ENCODE measurements at regions not wholly inside any gene's neighbourhood (a gene's known extent, or its start where the extent isn't known, plus 50 kb on each side); places are given as distances from the start of the nearest gene placed in this dataset.
"Not testable (repeated sequence)": the region's sequence is repeated elsewhere in the genome, so short reads cannot be mapped to it uniquely, and the experiment has no call there.

- TF ChIP-seq ZNF597 (CRISPR knock-in tag; IDR thresholded peaks at IDR 0.05), result no peak
These were observed 231.7 kb downstream of the AASDHPPT start (continued) for GRCh38 chr11:106309070-106309684.

DNA sequence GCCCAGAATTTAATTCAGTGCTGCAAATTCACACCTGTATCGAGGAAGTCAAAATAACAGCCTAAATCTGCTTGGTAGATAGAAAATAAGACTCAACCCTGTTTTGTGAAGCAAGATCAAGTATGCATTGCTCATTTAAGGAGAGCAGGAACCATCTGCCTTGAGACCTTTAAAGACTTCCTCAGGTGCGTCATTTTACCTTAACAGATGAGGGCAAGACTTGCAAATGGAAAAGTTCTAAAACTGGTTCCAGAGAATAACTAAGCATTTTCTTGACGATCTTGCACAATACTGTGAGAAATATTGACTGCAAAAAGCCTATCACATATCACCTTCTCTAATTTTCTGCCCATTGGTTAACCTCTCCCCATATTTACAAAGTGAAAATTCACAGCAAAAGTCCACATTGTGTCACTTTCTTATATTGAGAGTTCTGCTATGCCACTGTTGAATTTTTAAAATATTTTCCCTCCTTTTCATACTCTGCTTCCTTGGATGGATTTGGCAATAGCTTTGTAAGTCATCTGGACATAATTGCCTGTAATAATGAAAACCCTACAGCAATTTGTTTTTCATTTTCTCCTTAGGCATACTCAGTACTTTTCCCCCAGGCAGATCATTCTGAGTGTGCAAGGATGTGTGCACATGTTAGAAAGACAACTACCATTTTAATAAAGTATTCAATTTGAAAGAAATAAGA is 234.2 kb downstream of the AASDHPPT start:
- Histone ChIP-seq H3K4me2 (ENCODE audit: low read depth, low read length) (no peak overlapping the region), H2AFZ (ENCODE audit: low read length) (no peak overlapping the region), H3K4me1 (ENCODE audit: insufficient read depth, low read length) (no peaks in the 10 kb centered on the region), H3K36me3 (replicated peaks in 1 of 2; ENCODE audit: control insufficient read depth in 1 of 2, insufficient read depth in 2 of 2, low read length in 2 of 2) (no peaks in the 10 kb centered on the region), H3K4me3 (replicated peaks in 1 of 3; ENCODE audit: insufficient read depth in 1 of 3, low read depth in 2 of 3, low read length in 3 of 3) (no peak overlapping the region), H4K20me1 (ENCODE audit: insufficient read depth, low read length) (no peaks in the 10 kb centered on the region), H3K9ac (ENCODE audit: insufficient read depth, low read depth, low read length) (no peak overlapping the region), H3K79me2 (ENCODE audit: insufficient read depth, low read length) (no peaks in the 10 kb centered on the region), H3K9me3 (ENCODE audit: low read length) (peaks cover 15% of the 10 kb centered on the region), H3K27me3 (ENCODE audit: control insufficient read depth in 1 of 2, insufficient read depth in 2 of 2, low read length in 2 of 2) (no peaks in the 10 kb centered on the region), H3K27ac (ENCODE audit: extremely low read length, insufficient read depth, low read length) (no peak overlapping the region)
- TF ChIP-seq CEBPB (IDR thresholded peaks at IDR 0.05; ENCODE audit: borderline replicate concordance, low read depth, low read length) (0 out of 2 replicates have a peak, but pooled peaks have one; percentile 15), ZHX1 (CRISPR knock-in tag; IDR thresholded peaks at IDR 0.05; ENCODE audit: low read depth) (no peak)
- 24% methylated on average over 3 of the region's 3 CpGs for WGBS (ENCODE audit: low lambda C conversion rate)
- DNase-seq (ENCODE audit: low spot score) (no peak), FAIRE-seq (no peak), ATAC-seq (no peak)
- ChIA-PET POLR2A (no interaction called here), CTCF (ENCODE audit: low intra/inter-chr PET ratio, low total read pairs) (no interaction called here)
- in situ Hi-C loops (cut with HindIII; ENCODE audit: extremely low pct_ligation_motif_present, low pct_unique_long_range_greater_than_20kb), result no loop called here
- intact Hi-C loops (cut with micrococcal nuclease; ENCODE audit: unreplicated experiment), result no loop called here
- no TSS peak for BruUV-seq (replicated peaks)

- H2AFZ ChIP-seq (ENCODE audit: low read length); H3K27me3 ChIP-seq (ENCODE audit: control insufficient read depth in 1 of 2, insufficient read depth in 2 of 2, low read length in 2 of 2); POLR2A ChIA-PET; ATAC-seq; intact Hi-C loops (cut with micrococcal nuclease; ENCODE audit: unreplicated experiment); H3K4me2 ChIP-seq (ENCODE audit: low read depth, low read length); H3K27ac ChIP-seq (ENCODE audit: extremely low read length, insufficient read depth, low read length); H3K36me3 ChIP-seq (replicated peaks in 1 of 2; ENCODE audit: control insufficient read depth in 1 of 2, insufficient read depth in 2 of 2, low read length in 2 of 2); H3K9ac ChIP-seq (ENCODE audit: insufficient read depth, low read depth, low read length); BruUV-seq (replicated peaks); H3K4me1 ChIP-seq (ENCODE audit: insufficient read depth, low read length); DNase-seq (ENCODE audit: low spot score); FAIRE-seq; H3K4me3 ChIP-seq (replicated peaks in 1 of 3; ENCODE audit: insufficient read depth in 1 of 3, low read depth in 2 of 3, low read length in 3 of 3); H3K79me2 ChIP-seq (ENCODE audit: insufficient read depth, low read length); H4K20me1 ChIP-seq (ENCODE audit: insufficient read depth, low read length); CTCF ChIA-PET (ENCODE audit: low intra/inter-chr PET ratio, low total read pairs); in situ Hi-C loops (cut with HindIII; ENCODE audit: extremely low pct_ligation_motif_present, low pct_unique_long_range_greater_than_20kb): not testable (repeated sequence)
- 85% methylated on average over 11 of the region's 36 CpGs for WGBS (ENCODE audit: low lambda C conversion rate)
- peaks cover 17% of the 10 kb centered on the region; the same call in 1 of the 2 replicates for H3K9me3 ChIP-seq (ENCODE audit: low read length)
These were observed 239.8 kb downstream of the AASDHPPT start for GRCh38 chr11:106317208-106317773.
